EL (cell line): ENCODE measurements at regions not wholly inside any gene's neighbourhood (a gene's known extent, or its start where the extent isn't known, plus 50 kb on each side); places are given as distances from the start of the nearest gene placed in this dataset.

Experiments
- DNase-seq: peaks from one replicate; pipeline ENCODE4 v3.0.0-alpha.2; 2016

DNA sequence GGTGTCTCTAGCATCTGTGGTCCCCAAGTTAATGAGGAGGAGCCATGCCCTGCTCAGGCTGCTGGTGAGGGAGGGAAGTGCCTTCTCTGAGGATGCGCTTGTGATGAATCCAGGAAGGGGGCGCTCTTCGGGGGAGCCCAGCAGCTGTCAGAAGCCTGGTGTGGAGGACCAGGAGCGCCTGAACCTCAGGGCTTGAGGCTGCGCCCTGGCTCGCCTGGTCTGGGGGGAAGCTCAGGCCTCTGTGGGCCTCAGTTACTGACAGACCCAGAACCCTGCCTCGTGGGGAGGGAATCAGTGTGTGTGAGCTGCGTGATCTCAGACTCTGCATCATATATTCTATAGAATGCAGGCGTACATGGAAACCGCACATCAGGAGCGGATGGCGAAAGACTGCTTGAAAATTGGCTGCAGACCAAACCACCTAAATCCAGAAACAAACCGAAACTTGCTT, 126.1 kb downstream of the SEC14L1 start:
- no peak for DNase-seq

- no peak for DNase-seq
These were observed 129.2 kb downstream of the SEC14L1 start for GRCh38 chr17:77269696-77270681.

GRCh38 chr17:77271411-77271810, 130.6 kb downstream of the SEC14L1 start:
- DNase-seq = no peak

- DNase-seq = no peak
These were observed 132.8 kb downstream of the SEC14L1 start for GRCh38 chr17:77273397-77274085.

GRCh38 chr17:77274096-77274845, 133.5 kb downstream of the SEC14L1 start:
- no peak for DNase-seq

DNA sequence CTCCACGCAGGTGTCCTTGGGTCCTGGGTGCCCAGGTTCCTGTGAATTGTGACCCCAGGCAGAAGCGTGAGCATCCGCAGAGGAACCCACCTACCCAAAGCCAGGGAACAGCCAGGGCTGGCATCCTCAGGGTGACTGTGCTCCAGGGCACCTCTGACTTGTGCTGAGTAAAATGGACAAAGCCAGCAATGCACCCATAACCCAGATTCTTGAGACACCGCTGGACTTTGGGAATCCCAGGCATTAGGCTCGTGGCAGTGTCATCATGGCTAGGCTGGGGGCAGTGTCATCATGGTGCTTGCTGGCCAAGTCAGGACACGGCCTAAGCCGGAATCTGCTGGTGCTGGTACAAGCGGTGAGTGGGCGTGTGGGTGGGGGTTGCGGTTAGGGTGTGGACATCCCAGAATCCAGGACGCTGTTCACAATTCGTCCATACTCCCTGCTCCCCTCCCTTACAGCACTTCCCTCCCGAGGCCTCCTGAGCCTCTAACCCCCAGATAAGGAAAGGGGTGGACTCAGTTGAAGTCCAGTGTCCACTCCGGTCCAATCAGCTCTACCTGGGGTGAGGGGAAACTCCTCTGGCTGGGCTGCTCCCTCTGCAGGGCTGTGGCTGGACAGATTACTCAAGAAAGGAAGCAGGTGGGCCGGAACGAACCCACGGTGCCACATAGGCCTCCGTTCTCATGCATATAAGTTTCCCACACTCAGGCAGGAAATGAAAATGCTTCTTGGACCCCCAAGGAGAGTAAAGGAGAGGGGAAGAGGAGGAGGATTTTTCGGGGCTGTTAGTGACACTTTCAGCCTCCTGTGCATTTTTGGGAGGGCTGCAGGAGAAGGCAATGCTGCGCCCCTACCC, 138.9 kb downstream of the SEC14L1 start:
- DNase-seq = no peak

- peak; percentile 59 for DNase-seq
These were observed 139.7 kb downstream of the SEC14L1 start for GRCh38 chr17:77280304-77281121.

DNA sequence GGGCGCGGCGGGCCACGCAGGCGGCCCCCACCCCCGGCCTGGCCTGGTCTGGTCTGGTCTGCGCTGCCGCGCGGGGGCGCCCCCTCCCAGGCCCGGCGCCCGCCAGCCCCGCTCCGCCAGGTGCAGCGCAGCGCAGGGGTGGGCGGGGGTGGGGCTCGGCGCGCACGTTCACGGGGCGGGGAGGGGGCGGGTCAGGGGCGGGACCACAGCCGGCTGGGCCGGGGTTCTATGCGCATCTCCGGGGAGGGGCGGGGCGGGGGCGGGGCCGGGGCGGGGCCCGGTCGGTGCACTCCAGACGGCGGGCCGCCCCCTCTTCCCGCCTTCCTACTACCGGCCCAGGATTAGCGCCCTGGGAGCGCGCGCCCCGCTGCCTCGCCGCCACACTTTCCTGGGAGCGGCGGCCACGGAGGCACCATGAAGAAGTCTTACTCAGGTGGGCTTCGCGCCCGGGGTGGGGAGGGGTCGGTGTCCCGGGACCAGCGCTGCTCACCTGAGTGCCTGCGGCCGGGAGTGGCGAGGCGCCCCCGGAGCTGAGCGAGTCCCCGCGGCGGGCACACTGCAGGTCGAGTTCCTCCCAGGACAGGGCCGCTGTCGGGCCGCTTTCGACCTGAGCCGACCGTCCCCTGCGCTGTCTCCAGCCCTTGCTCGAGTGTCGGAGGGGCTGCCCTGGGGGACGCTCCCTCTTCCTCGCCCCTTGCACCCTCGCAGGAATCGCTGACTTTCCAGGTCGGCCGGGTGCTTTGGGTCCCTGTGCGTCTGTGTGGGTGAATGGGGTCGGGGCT, 140.5 kb downstream of the SEC14L1 start:
- DNase-seq = peak; percentile 44

- DNase-seq = no peak
These were observed 141.2 kb downstream of the SEC14L1 start for GRCh38 chr17:77281904-77282367.

DNA sequence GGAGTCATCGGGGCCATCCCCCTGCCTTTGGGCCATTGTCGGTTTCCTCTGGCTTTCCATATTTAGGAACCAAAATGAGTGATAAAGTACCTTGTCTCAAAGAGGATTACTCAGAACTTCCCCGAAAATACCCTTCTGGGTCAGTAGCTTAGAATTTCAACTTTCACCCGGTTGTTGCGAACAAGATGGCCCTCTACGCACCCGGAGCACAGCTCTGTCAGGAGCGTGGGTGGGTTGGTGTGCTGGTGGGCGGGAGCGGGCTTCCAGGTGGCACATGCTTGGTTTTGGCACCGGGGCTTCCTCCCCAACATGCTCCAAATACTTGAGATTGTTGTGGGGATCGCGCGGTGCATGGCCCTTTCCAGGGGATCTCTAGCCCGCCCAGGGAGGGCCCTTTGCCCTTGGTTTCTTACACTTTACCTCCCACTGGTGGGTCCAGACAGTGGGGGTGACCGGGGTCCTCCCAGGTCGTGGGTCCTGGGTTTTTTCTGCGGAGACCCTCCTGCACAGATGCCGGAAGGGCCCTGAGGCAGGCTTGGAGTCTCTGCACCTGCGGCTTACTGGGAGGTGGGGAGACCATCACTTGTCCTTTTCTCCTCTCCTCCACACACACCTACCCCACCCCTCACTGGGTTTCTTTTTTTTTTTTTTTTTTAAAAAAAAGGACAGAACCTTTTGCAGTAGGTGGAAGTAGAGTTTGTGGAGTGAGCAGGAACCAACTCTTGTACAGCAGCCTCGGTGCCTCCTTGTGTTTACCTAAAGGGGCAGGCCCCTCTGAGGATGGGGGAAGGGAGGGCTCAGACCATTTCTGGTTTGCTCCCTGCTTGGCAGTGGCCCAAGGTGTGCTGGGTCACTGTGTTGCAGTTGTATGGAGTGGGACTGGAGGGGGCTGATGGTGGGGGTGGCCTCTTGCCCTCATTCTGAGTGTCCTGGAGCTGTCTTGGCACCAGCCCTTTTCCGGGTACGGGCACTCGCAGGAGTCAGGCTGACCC, 142.1 kb downstream of the SEC14L1 start:
- peak; percentile 32 for DNase-seq

DNA sequence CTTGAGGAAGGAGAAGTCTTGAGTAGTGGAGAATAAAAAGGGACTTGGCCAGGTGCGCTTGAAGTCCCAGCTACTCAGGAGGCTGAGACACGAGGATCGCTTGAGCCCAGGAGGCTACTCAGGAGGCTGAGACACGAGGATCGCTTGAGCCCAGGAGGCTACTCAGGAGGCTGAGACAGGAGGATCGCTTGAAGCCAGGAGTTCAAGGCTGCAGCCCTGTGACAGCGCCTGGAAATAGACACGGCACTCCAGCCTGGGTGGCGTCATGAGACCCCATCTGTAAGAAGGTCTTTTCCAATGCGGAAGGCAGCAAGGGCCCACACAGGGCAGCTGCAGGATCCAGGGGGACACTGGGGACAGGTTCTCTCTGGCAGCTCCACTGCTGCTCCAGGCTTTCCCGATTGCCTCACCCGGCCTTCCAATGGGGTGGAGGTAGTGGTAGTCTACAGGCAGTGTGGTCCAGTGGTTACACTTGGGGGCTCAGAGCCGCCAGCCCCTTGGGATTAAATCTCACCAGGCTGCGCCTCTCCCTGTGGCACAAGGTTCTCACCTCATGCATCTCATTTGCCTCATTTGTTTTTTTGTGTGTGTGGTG, 143.4 kb downstream of the SEC14L1 start:
- no peak for DNase-seq

GRCh38 chr17:77285594-77286390, 145.0 kb downstream of the SEC14L1 start:
- DNase-seq = peak; percentile 97

DNA sequence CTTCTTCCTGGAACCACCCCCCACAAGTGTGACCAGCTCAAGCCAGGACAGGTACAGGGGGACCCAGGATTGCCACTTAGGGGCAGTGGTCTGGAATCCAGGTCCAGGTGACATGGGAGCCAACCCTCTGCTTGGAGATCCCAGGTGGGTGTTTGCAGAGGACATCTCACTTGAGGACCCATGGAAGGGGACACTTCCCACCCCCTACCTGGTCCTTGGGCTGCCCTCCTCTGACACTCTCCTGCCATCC, 145.5 kb downstream of the SEC14L1 start:
- DNase-seq = no peak

DNA sequence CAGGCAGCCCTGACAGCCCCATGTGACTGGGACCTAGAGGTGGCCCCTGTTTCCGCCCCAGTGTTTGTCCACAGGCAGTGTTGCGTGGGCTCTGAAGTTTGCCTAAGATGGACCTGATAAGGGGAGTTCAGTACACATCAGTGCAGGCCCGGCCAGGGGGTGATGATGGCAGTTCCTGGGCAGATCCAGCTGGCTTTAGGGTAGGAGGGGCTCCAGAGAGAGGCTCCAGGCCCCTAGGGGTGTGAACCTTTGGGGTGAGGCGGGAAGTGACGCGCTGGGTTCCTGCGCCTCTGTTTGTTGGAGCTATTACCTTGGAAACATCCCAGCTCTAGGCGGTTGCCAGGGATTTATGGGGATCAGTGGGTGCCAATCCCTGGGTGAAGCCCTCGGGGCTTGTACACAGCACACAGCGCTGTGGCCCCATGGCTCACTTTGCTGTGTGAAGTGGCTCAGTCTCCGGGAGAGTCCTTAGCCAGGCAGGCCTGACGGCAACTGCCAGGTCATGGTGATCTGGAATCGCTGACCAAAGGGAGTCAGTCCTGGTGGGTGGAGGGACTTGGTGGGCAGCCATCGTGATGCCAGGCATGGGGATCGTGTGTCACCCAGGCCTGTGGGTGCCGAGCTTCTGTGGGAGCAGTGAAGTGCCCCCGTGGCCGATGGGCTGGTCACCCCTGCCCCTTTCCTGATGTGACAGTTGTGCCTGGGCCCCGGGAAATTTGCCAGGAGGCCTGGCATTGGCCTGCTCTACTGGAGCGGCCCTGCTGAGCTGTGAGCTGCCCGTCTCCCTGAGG, 146.1 kb downstream of the SEC14L1 start:
- DNase-seq = peak; percentile 83

GRCh38 chr17:77287432-77288068, 146.8 kb downstream of the SEC14L1 start:
- DNase-seq = peak; percentile 92

GRCh38 chr17:77288115-77288619, 147.4 kb downstream of the SEC14L1 start:
- DNase-seq = no peak
